Rectal smooth muscle tissue (tissue), 1 donor: ENCODE measurements at regions not wholly inside any gene's neighbourhood (a gene's known extent, or its start where the extent isn't known, plus 50 kb on each side); places are given as distances from the start of the nearest gene placed in this dataset.

Source experiments
- H3K27ac ChIP-seq: one replicate; pipeline ENCODE4 v1.7.0; 2013; ENCODE audit warnings: low read depth, low read length, inconsistent platforms
- H3K27me3 ChIP-seq: one replicate; pipeline ENCODE4 v1.7.0; 2013; ENCODE audit warnings: low read length; ENCODE audit not compliant: control insufficient read depth, insufficient read depth
- H3K36me3 ChIP-seq: one replicate; pipeline ENCODE4 v1.7.0; 2013; ENCODE audit warnings: low read length; ENCODE audit not compliant: control insufficient read depth, insufficient read depth
- H3K4me1 ChIP-seq: one replicate; pipeline ENCODE4 v1.7.0; 2013; ENCODE audit warnings: low read length; ENCODE audit not compliant: control insufficient read depth, insufficient read depth
- H3K4me3 ChIP-seq: one replicate; pipeline ENCODE4 v1.7.0; 2013; ENCODE audit warnings: low read length
- H3K9ac ChIP-seq: one replicate; pipeline ENCODE4 v1.7.0; 2013; ENCODE audit warnings: low read length

GRCh38 chr9:93869863-93870262 is 85.3 kb downstream of the BARX1 start:
- no peak overlapping the region for H3K9ac ChIP-seq
- H3K27ac ChIP-seq = no peak overlapping the region
- no peaks in the 10 kb centered on the region for H3K36me3 ChIP-seq
- H3K4me1 ChIP-seq = no peaks in the 10 kb centered on the region
- no peaks in the 10 kb centered on the region for H3K27me3 ChIP-seq
- H3K4me3 ChIP-seq = no peak overlapping the region

GRCh38 chr9:93869088-93869487 is 86.1 kb downstream of the BARX1 start:
- Histone ChIP-seq H3K27me3 (no peaks in the 10 kb centered on the region), H3K9ac (no peak overlapping the region), H3K4me1 (no peaks in the 10 kb centered on the region), H3K4me3 (no peak overlapping the region), H3K27ac (no peak overlapping the region), H3K36me3 (no peaks in the 10 kb centered on the region)

GRCh38 chr9:93865716-93866115 is 89.4 kb downstream of the BARX1 start:
- Histone ChIP-seq H3K36me3 (no peaks in the 10 kb centered on the region), H3K9ac (no peak overlapping the region), H3K4me3 (no peak overlapping the region), H3K4me1 (no peaks in the 10 kb centered on the region), H3K27ac (no peak overlapping the region), H3K27me3 (no peaks in the 10 kb centered on the region)

- Histone ChIP-seq H3K9ac (no peak overlapping the region), H3K4me3 (no peak overlapping the region), H3K36me3 (no peaks in the 10 kb centered on the region), H3K27ac (no peak overlapping the region), H3K27me3 (no peaks in the 10 kb centered on the region), H3K4me1 (no peaks in the 10 kb centered on the region)
Observed at GRCh38 chr9:93865245-93865644, 89.9 kb downstream of the BARX1 start.

- H3K36me3 ChIP-seq = no peaks in the 10 kb centered on the region
- no peaks in the 10 kb centered on the region for H3K27me3 ChIP-seq
- H3K27ac ChIP-seq = no peak overlapping the region
Observed at GRCh38 chr9:93864840-93865239, 90.3 kb downstream of the BARX1 start.

GRCh38 chr9:93864032-93864431 is 91.1 kb downstream of the BARX1 start:
- no peak overlapping the region for H3K4me3 ChIP-seq
- H3K4me1 ChIP-seq = no peaks in the 10 kb centered on the region
- H3K27me3 ChIP-seq = no peaks in the 10 kb centered on the region
- H3K9ac ChIP-seq = no peak overlapping the region
- no peaks in the 10 kb centered on the region for H3K36me3 ChIP-seq
- no peak overlapping the region for H3K27ac ChIP-seq

More at GRCh38 chr9:93864840-93865239, 90.3 kb downstream of the BARX1 start:
- no peak overlapping the region for H3K9ac ChIP-seq
- H3K4me3 ChIP-seq = no peak overlapping the region
- H3K4me1 ChIP-seq = no peaks in the 10 kb centered on the region

GRCh38 chr9:93862877-93863545 is 92.1 kb downstream of the BARX1 start:
- Histone ChIP-seq H3K9ac (no peak overlapping the region), H3K4me1 (no peaks in the 10 kb centered on the region), H3K36me3 (no peaks in the 10 kb centered on the region), H3K27me3 (no peaks in the 10 kb centered on the region), H3K27ac (no peak overlapping the region), H3K4me3 (no peak overlapping the region)

- H3K27ac ChIP-seq = no peak overlapping the region
- no peak overlapping the region for H3K9ac ChIP-seq
- no peaks in the 10 kb centered on the region for H3K27me3 ChIP-seq
- no peaks in the 10 kb centered on the region for H3K36me3 ChIP-seq
- no peak overlapping the region for H3K4me3 ChIP-seq
- no peaks in the 10 kb centered on the region for H3K4me1 ChIP-seq
Observed at GRCh38 chr9:93861736-93862358, 93.3 kb downstream of the BARX1 start.

GRCh38 chr9:93860694-93861658 is 94.2 kb downstream of the BARX1 start:
- Histone ChIP-seq H3K9ac (no peak overlapping the region), H3K27me3 (peaks cover 1% of the 10 kb centered on the region), H3K27ac (no peak overlapping the region), H3K4me3 (no peak overlapping the region), H3K4me1 (no peaks in the 10 kb centered on the region), H3K36me3 (no peaks in the 10 kb centered on the region)

- H3K27me3 ChIP-seq = peaks cover 3% of the 10 kb centered on the region
- H3K4me1 ChIP-seq = no peaks in the 10 kb centered on the region
- H3K27ac ChIP-seq = no peak overlapping the region
- no peak overlapping the region for H3K9ac ChIP-seq
- H3K4me3 ChIP-seq = no peak overlapping the region
- H3K36me3 ChIP-seq = no peaks in the 10 kb centered on the region
Observed at GRCh38 chr9:93859431-93860215, 95.5 kb downstream of the BARX1 start.

GRCh38 chr9:93857528-93857927 is 97.6 kb downstream of the BARX1 start:
- no peaks in the 10 kb centered on the region for H3K36me3 ChIP-seq
- no peaks in the 10 kb centered on the region for H3K4me1 ChIP-seq
- no peak overlapping the region for H3K9ac ChIP-seq
- peaks cover 3% of the 10 kb centered on the region for H3K27me3 ChIP-seq
- no peak overlapping the region for H3K27ac ChIP-seq
- no peak overlapping the region for H3K4me3 ChIP-seq

- no peak overlapping the region for H3K27ac ChIP-seq
- H3K27me3 ChIP-seq = peaks cover 3% of the 10 kb centered on the region
- H3K4me3 ChIP-seq = no peak overlapping the region
- H3K4me1 ChIP-seq = no peaks in the 10 kb centered on the region
- no peaks in the 10 kb centered on the region for H3K36me3 ChIP-seq
- no peak overlapping the region for H3K9ac ChIP-seq
Observed at GRCh38 chr9:93852728-93853127, 102.4 kb downstream of the BARX1 start.
